GM18519 (cell line): ENCODE measurements at regions not wholly inside any gene's neighbourhood (a gene's known extent, or its start where the extent isn't known, plus 50 kb on each side); places are given as distances from the start of the nearest gene placed in this dataset.

Experiments
- ATAC-seq: cut with Tn5 transposase; IDR thresholded peaks from one replicate; pipeline ENCODE4 v1.9.1; 2021; ENCODE audit warnings: mild to moderate bottlenecking, moderate library complexity; ENCODE audit not compliant: unreplicated experiment, low FRiP score

DNA sequence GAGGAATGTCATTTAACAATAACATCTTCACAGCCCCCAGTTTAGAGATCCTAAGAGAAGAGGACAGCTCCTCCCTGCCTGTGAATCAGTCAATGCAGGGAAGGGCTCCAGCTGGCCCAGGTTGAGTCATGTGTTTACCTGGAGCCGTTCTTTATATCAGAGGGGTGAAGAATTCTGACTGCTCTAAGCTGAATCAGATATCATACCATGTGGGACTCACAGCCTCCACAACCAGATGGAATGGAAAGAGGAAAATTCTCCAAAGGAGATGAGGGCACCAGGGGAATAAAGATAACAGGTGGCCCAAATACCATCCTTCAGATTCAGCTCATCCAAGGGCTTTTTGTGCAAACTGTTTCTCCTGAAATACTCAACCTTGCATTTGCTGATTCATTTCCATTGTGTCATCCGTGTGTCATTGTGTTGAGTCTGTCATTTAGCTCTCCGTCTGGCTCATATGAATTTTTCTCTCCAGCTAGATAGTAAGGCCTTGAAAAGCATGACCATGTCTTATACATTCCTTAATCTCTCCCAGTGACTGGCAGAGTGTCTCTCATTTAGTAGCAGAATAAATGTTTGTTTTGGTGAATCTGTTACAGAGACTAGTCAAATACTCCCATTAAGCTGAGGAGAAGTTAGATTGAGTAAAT lies 217.9 kb downstream of the RFC3 start:
- ATAC-seq, result no peak

DNA sequence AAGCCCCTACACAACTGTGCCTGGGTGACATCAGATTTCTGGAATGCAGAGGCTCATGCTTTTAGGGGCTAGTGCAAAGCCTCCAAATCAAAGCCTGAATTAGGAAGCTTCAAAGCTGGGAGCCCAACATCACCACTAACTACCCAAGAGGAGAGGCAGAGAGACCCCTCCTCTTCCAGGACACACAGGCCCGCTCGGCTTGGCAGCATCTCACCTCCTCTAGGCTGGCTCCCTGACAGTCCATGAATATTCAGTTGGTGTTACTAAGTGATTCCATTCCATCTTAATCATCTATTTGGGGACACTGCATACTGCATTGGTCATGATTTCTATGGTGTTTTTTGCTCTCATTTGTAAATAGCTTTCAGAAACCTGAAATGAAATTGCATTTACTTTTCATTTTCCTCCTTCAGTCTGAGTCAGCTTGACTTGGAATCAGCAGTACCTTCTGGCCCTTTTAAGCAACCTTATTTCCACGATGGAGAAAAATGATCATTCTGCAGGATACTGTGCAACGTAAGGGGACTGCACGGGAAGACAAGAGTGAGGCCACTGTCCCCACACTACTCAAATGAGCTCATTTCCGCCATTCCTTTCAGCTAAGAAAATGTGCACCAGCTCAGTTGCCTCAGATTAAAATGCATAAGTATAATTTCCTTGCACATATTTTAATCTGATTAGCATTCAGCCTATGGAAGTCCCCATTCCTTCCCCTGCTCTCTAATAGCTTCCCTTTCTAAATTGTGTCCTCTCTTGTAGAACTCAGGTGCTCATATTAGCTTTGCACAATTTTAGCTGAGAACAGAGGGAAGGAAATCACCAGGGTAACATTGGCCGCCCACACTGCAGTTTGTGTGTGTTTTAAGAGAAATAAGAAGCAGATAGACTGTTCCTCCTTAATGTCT lies 219.9 kb downstream of the RFC3 start:
- peak; percentile 42 for ATAC-seq

DNA sequence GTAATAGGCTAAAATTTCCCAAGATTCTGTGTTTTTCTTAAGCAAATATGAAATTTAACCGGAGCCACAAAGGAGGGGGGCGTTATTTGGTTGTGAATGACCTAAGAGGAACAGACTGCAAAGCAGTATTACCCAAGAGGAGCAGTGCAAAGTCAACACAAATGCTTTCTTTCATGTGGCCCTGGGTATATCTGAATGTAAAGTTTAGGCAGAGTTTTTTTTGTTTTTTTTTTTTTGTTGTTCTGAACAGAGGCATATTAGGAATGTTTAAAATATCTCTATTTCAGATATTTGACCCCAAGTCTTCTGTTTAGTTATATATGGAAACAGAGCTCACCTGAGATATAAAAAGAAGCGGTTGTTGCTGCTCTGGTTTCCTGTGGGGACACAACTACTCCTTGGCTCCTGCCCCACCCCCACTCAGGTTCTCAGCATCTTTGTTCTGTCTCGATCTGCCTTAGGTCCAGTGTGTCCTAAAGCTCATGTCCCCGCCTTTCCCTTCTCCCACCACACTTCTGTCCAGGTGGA lies 220.7 kb downstream of the RFC3 start:
- peak; percentile 31 for ATAC-seq

DNA sequence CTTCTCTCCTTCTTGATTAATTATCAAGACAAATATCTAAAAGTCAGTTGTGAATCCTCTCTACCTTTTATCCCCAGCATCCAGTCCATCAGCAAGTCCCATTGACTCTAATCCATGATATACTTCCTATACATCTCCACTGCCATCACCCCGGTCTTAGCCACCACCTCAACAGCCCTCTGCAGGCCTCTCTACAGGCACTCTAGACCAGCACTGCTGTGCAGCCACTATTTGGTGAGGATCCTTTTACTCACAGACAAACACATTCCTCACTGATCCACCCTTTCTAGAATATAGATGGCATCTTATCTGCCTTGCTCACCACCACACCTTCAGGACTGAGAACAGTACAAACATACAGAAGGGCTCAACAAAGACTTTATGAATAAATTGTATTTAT lies 221.7 kb downstream of the RFC3 start:
- no peak for ATAC-seq

DNA sequence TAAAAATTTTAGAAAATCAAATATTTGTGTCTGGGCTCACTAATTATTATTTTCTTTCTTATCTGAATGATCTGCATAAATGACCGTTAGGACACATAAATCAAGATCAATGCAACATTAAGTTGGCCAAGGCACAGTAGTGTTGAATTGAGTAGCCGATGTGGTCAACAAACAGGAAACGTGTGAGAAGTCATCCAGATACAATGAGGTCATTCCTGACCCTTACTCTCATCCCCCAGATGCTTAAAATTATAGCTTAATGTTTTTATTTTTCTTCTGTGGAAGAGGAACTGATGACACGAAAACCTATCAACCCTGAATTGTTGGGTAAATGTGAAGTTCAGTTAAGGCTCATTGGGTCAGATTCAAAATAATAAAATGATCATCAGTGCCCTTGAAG lies 222.9 kb downstream of the RFC3 start:
- ATAC-seq, result no peak

DNA sequence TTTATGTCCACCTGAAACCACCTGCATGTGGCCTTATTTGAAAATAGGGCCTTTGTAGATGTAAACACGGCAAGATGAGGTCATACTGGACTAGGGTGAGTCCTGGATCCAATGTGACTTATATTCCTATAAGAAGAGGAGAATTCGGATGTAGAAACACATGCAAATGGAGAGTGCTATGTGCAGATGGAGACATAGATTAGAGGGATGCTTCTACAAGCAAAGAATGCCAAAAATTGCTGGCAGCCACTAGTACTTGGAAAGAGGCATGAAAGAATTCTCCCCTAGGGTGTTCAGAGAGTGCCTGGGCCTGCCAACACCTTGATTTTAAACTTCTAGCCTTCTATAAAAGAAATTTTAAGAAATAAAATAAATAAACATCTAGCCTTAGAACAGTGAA lies 226.1 kb downstream of the RFC3 start:
- ATAC-seq, result no peak

DNA sequence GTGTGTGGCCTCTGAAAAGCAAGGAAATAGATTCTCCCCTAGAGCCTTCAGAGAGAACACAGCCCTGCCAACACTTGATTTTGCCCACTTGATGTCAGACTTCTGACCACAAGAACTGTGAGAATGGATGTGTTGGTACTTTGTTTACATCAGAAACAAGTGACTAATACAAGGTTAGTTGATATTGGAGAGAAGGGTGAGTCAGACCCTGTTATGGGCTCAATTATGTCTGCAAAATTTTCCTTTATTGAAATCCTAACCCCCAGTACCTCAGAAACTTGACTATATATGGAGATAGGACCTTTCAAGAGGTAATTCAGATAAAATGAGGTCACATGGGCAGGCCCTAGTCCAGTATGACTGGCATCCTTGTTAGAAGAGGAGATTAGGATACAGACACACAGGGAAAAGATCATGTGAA lies 226.7 kb downstream of the RFC3 start:
- no peak for ATAC-seq

DNA sequence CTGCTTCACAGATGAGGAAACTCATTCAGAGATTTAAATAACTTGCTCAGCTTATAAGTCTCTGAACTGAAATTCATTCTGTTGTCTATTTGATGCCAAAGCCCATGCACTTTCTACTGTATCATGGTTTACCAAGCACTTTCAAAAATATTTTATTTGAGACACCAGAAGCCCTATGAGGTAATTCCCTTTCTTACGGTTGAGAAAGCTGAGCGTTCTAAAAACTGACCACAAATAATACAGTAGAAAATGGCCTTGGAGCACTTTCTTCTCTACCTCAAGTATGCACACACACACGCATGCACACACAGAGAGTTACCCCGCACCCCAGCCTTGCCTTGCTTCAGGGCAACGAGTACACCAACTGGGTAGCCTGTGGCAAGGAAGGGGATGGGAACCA lies 228.5 kb downstream of the RFC3 start:
- no peak for ATAC-seq

DNA sequence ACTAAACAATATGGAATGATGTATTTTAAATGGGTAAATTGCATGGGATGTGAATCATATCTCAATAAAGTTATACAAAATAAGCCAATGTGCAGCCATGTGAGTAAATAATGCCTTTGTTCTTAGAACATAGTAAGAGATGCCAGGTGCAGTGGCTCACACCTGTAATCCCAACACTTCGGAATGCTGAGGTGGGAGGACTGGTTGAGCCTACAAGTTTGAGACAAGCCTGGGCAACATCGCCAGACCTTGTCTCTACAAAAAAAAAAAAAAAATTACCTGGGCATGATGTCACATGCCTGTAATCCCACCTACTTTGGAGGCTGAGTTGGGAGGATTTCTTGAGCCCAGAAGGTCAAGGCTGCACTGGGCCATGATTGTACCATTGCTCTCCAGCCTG lies 230.7 kb downstream of the RFC3 start:
- ATAC-seq, result no peak

DNA sequence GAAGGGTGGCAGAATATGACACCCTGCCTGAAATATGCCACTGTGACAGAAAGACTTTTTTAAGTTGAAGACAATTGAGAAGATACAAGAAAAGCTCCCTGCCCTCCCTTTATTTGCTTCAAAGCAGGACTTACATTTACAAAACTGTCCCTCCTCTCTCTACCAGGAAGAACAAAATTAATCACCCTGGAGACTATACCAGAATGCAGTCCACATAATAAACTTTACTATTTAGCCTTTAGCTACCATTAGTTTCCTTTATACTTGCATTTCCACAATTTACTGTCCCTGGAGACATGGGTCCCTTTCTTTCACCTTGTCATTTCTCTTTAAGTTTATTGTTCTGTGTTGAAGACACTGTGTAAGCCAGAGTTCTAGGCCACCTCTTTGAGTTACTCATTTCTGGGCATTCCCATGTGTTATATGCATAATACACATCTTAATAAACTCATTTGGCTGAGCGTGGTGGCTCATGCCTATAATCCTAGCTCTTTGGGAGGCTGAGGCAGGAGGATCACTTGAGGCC lies 238.8 kb downstream of the RFC3 start:
- no peak for ATAC-seq

DNA sequence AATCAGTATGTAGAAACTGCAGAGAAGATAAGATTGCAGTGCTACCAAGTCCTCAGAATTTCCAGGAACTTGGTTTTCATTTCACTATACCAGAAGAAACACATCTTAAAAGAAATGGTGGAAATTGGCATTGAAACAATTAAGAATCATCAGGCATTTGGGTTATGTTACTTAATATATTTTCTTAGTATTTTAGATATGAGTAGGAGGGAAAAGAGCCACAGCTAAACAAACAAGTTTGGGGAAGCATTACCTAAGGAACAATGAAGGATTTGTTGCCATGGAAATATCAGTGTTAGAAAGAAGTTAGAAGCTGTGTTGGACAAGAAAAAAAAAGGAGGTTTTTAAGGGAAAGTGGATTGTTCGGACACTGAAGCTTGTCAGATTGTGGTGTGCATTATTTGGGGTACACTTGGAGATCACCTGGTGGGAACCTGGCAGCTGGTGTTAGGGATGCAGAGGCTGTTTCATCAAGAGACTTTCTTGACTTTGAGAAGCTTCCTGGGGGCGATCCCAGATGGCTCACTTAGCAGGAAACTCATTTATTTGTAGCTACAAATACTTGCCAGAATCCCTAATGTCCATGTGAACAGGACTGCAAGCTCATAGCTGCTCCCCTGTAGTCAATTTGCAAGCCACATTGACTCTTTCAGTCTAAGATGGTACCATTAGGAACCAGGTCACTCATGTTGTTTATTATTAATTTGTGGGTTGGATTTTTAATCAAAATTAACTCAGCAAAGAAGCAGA lies 246.7 kb downstream of the RFC3 start:
- no peak for ATAC-seq

DNA sequence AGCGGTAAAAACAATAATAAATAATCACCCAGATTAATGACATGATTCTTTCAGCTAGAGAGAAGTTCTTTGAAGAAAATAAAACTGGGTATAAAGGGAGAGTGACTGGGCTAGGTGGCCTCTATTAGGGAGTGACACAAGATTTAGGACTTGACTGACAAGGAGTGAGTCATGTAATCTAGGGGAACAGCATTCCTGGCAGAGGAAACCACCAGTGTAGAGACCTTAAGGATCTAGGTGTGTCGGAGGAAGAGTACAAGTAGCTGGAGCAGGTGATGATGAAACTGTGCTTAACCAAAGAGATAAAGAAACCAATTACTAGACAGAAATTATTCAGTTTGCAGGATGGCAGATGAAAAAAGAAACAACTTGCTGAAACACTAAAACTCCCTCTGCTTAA lies 248.0 kb downstream of the RFC3 start:
- ATAC-seq, result no peak

DNA sequence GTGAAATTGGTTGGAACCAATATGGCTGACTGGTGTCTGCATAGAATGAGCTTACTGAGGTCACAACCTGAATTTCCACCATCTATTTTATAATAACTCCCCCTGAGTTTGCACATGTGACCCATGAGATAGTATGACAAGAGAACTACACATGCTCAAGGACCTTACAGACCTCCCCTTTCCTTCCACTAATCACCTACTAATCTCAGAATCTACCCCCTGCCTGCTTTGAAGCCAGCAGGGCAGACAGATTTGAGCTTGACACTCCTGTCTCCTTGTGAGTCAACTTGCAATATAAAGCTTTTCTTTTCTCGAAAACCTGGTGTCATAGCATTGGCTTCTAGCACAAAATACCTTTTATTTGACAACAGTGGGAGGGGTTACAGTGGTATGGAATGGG lies 248.4 kb downstream of the RFC3 start:
- no peak for ATAC-seq

DNA sequence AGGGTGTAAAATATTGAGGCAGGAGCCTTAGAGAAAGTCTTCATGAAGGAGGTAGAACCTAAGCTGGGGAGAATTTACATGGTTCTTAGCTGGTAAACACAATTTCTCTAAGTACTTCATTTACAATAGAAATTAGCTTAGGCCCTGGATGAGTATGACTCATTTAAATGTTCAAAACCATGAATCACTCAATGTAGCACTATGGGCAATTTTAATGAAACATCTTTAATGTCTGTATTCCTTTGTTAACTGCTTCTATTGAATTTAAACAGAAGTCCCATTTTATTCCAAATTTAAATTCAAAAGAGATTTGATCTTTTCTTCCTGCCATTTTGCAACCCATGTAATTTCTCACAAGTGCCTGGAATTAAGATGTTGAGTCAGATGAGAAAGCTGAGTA lies 252.1 kb downstream of the RFC3 start:
- ATAC-seq, result no peak

DNA sequence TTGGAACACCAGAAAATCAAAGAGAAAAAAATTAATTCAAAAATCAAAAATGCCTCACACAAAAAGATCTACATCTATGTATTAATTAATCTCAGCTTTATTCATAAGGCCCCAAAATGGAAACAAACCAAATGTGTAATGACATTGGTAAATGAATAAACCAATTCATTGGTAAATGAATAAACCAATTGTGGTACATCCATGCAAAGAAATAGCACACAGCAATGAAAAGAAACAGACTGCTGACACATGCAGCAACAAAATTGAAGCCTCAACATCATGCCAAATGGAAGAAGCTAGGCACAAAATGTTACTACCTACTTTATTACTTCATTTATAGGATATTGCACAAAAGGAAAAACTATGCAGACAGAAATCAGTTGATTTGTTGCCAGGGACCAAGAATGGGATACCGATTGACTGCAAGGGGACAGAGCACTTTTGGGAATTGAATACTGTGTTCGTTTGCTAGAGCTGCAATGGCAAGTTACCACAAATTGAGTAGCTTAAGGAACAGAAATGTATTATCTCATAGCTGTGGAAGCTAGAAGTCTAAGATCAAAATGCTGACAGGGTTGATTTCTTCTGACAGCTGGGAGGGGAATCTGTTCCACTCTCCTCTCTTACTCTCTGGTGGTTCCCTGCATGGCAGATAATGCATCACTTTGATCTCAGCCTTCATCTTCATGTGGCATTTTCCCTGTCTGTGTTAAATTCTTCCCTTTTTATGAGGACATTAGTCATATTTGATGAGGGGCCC lies 252.8 kb downstream of the RFC3 start:
- no peak for ATAC-seq

DNA sequence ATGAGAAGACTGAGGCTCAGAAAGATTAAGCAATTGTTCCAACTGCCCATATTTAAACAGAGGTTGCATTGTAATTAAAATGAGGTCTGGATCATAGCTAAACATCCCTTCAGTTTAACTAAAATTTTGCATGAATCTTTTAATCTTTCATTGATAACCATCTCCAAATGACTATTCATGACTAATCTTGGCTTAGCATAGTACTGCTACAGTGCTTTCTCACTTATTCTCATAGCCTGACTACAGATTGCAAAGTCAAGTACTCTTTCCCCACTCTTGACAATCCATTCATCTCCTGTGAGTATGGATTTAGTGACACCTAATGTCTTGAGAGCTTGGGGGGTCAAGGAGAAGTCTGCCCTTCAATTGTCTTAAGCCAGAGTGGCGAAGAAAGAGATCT lies 258.4 kb downstream of the RFC3 start:
- ATAC-seq, result no peak

DNA sequence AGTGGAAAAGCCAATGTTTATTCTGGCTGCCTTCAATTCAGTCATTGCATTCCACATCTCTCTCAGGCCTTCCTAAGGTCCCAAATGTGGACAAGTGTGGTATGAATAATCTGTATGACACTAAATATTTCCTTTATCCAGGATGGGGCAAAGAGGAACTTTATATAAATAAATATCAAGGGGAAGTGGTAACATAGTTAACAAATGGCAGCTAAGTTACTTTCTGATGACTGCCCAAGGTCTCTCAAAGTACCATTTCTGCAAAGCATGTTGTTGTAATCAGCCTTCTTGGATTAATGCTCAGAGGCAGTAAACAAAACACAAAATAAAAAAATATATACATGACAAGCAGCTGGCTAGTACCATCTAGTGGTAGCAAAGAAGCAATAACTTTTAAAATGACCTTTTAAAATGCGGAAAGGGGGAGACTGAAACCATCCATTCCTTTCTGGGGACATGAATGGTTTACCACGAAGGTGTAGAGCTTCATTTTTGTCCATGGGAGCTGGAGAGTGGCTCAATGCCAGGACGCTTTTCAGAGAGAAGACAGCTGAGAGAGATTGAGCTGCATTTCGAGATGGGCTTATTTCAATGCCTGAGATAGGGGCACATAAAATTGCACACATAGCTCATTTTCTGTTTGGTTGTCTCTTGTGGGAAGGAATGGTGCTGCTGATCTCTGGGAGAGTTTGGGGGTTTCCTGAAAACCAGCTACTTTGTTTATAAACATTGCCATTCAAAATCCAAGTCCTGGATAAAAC lies 259.2 kb downstream of the RFC3 start:
- peak; percentile 60 for ATAC-seq

DNA sequence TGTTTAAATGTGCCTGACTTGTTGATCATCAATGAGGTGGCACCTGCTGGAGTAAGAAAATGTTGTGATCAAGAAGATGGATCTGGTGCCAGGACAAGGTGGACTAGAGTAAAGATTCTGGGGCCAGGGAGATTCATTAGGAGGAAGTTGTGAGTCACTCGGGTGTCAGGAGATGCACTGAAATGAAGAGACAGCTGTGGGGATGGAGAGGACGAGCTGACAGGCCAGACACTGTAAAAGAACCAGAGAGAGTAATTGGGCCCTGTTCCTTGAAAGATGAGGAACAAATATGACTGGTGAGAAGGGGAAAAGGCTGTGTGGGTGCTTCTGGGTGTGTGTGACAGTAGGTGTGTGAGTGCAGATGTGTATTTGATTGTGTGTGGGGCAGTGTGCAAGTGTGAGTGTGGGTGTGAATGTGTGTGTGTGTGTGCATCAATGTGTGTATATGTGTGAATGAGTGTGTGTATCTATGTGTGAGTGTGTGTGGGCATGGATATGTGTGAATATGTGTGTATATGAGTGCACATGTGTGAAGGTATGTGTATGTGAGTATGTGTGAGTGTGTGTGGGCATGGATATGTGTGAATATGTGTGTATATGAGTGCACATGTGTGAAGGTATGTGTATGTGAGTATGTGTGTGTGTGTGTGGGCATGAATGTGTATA lies 260.5 kb downstream of the RFC3 start:
- no peak for ATAC-seq

DNA sequence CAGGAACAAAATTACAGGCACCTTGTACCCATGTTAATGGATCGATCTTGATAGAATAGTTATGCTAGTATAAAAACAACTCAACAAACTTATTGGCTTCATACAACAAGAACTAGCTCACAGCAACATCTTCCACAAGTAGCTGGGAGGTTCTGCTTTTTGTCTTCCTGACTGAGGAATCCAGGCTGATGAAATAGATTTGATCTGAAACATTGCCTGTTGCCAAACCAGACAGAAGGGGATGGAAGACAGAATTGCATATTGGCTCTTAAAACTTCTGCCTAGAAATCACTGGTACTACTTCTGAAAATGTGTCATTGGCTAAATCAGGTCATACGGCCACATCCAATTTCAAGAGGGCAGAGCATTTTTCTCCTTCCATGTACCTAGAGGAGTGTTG lies 267.3 kb downstream of the RFC3 start:
- ATAC-seq, result no peak
